ENCODE measurements at regions not wholly inside any gene's neighbourhood (a gene's known extent, or its start where the extent isn't known, plus 50 kb on each side); places are given as distances from the start of the nearest gene placed in this dataset.
"Not testable (repeated sequence)": the region's sequence is repeated elsewhere in the genome, so short reads cannot be mapped to it uniquely, and the experiment has no call there.

DNA sequence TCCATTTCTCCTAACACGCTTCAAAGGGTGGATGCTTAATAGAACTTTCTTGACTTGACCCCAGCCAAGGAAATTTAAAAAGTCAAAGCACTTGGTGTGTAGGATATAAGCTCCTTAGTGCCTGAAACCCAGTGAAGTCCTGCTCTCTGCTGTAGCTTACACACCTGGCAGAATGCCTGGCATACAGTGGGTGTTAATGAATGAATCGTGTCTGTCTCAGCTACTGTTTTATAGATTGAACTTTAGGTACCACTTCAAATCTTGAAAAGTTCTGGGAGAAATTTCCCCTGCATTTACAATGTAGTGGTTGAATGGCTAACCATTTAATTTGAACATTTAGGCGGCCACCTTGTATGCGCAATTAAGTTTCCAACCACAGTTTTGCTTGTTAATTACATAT lies 70.5 kb upstream of the ZNF217 start:
- DNase-seq (ENCODE audit: low spot score): no peak

DNA sequence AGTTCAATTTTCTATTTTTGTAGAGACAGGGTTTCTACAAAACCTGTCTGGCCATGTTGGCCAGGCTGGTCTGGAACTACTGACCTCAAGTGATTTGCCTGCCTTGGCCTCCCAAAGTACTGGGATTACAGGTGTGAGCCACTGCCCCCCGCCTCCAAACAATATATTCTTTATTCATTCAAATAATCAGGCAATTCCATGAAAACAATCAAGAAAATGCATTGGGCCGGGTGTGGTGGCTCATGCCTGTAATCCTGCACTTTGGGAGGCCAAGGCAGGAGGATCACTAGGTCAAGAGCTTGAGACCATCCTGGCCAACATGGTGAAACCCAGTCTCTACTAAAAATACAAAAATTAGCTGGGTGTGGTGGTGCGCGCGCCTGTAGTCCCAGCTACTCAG lies 69.9 kb upstream of the ZNF217 start:
- not testable (repeated sequence) for DNase-seq (ENCODE audit: low spot score)

- no peak for DNase-seq (ENCODE audit: low spot score)
Observed at GRCh38 chr20:53662595-53662994, 69.0 kb upstream of the ZNF217 start.

GRCh38 chr20:53660947-53661381 lies 67.3 kb upstream of the ZNF217 start:
- no peak for DNase-seq (ENCODE audit: low spot score)

GRCh38 chr20:53660078-53660909 lies 66.7 kb upstream of the ZNF217 start:
- no peak for DNase-seq (ENCODE audit: low spot score)

DNA sequence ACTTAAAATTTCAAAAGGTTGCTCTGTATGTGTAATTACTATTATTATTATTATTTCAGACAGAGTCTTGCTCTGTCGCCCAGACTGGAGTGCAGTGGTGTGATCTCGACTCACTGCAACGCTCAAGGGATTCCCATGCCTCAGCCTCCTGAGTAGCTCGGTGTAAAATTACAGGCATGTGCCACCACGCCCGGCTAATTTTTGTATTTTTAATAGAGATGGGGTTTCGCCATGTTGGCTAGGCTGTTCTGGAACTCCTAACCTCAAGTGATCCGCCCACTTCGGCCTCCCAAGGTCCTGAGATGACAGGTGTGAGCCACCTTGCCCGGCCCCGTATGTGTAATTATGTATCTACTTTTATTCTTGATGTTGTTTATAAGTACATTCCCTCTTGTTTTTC lies 65.3 kb upstream of the ZNF217 start:
- DNase-seq (ENCODE audit: low spot score): no peak

GRCh38 chr20:53658322-53658721 lies 64.7 kb upstream of the ZNF217 start:
- no peak for DNase-seq (ENCODE audit: low spot score)

- DNase-seq (ENCODE audit: low spot score): no peak
Observed at GRCh38 chr20:53657732-53658131, 64.1 kb upstream of the ZNF217 start.

- no peak for DNase-seq (ENCODE audit: low spot score)
Observed at GRCh38 chr20:53657279-53657678, 63.6 kb upstream of the ZNF217 start.

- no peak for DNase-seq (ENCODE audit: low spot score)
Observed at GRCh38 chr20:53656293-53657202, 62.9 kb upstream of the ZNF217 start.

DNA sequence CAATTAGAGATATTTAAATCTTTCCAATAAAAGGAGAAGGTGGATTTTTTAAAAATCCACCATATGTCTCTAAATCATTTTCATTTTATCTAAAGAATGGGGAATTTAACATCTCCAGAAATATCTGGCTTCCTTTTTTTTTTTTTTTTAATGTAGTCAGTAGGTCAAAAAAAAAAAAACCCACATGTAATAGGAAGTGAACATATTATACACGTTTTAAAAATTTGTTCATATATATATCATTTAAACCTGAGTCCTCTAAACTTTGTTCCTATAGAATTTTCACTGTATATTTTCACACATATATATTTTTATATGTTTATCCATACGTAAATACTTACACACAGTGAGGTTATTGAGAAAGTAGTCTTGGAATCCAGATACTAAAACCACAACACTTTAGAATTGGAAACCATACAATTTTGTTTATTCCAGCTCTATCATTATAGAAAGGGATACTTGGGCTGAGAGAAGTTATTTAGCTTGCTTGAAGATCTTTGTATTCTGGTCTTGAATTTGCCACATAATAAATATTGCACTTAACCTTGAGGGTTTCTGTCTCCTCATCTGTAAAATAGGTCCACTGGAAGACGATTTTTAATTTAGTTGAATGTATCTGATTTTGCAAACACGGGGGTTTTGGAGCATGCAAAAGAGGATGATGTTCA lies 62.1 kb upstream of the ZNF217 start:
- DNase-seq (ENCODE audit: low spot score): no peak

DNA sequence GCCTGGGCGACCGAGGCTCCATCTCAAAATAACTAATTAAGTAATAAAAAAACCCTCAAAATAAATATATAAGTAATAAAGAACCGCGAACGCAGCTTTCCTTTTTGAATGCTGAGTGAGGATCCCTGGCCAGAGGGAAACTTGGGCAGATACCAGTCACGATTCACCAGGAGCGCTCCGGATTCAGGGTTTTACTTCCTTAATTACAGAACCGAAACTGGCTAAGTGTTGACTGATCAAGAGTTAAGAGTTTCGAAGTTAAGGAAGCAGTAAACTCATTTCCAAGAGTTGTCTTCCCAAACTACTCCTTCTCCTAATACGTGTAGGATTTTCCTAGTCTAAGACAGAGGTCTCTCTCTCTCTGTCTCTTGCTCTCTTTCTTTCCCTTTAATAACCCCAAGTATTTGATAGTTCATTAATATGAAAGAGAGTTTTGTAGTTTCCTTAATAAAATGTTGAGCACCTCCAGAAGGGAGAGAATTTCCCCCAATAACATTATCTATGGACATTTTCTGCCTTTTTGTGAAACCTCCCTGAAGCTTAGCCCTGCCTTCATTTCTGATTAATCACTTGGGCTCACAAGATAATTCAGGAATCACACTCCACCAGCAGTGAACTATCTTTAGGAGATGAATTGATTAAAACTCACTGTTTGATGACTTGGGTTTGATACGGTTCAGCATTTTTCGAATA lies 61.4 kb upstream of the ZNF217 start:
- no peak for DNase-seq (ENCODE audit: low spot score)

DNA sequence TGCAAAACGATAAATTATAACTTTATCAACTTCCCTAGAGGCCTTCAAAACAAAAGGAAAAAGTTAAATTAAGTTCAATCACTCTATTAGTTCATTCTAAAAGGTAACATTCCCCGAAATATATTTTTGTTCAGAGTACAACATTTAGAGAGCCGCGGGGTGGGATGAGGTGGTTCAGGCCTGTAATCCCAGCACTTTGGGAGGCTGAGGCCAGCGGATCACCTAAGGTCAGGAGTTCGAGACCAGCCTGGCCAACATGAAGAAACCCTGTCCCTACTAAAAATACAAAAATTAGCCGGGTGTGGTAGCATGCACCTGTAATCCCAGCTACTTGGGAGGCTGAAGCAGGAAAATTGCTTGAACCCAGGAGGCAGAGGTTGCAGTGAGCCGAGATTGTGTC lies 60.9 kb upstream of the ZNF217 start:
- DNase-seq (ENCODE audit: low spot score): not testable (repeated sequence)

DNA sequence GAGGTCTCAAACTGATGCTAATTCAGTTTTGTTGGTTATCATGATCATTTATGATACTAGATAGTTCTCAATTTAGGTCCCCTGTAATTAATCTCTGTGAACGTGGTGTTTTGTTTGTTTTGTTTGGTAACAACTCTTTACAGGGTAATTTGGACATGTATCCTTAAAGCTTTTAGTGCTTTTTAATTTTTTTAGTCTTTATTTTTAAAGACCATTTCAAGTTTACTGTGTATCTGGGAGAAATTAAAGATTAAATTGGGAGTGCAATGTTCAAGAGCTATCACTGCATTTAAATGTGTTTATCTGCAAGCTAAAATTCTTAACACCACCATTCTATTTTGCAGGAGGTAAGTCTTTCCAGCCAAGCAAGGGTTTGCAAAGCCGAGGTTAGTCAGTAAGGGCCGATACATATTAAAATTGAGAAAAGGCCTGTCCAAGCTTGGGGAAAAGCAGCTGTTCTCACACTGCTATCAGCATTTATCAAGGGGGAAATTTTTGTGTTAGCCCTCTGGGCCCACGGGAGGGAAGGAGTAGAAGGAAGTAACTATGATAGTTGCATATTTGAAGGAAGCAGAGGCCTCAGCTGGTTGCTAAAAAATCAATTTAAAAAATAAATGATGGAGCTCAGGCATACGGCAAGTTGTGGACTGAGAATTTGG lies 59.3 kb upstream of the ZNF217 start:
- no peak for DNase-seq (ENCODE audit: low spot score)

GRCh38 chr20:53652090-53652858 lies 58.6 kb upstream of the ZNF217 start:
- no peak for DNase-seq (ENCODE audit: low spot score)

DNA sequence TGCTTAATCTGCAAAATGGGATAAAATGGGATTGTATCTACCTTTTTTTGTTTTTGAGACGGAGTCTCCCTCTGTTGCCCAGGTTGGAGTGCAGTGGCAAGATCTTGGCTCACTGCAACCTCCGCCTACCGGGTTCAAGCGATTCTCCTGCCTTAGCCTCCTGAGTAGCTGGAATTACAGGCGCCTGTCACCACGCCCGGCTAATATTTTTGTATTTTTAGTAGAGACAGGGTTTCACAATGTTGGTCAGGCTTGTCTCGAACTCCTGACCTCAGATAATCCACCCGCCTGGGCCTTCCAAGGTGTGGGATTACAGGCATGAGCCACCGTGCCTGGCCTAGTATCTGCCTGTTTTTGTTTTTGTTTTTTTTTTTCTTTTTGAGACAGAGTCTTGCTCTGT lies 55.9 kb upstream of the ZNF217 start:
- not testable (repeated sequence) for DNase-seq (ENCODE audit: low spot score)

DNA sequence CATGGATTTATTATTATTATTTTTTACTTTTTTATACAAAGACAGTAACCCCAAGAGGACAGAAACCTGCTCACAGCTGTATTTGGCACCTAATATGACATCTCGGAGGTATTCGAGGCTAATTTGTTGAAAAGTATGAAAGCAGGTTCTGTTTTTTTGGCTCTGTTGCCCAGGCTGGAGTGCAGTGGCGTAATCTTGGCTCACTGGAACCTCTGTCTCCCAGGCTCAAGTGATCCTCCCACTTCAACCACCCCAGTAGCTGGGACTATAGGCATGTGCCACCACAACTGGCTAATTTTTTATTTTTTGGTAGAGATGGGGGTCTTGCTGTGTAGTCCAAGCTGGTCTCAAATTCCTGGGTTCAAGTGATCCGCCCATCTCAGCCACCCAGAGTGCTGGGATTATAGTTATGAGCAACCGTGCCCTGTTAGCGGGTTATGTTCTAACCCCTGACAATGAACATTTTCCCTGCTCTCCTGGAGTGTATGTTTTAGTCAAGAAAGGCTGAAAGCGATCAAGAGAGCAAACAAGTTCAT lies 53.7 kb upstream of the ZNF217 start:
- DNase-seq (ENCODE audit: low spot score): no peak

DNA sequence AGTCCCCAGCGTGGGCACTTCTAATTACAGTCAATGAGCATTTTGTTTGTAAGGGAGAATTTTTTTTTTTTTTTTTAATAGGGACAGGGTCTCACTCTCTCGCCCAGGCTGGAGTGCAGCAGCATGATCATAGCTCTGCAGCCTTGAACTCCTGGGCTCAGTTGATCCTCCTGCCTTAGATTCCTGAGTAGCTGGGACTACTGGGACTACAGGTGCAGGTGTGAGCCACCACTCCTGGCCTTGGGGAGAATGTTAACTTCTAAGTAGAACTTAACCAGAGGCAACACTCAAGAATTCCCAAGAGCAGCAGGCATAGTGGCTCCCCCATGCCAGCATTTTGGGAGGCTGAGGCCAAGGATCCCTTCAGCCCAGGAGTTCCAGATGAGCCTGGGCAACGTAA lies 52.9 kb upstream of the ZNF217 start:
- DNase-seq (ENCODE audit: low spot score): no peak

GRCh38 chr20:53645582-53645897 lies 51.9 kb upstream of the ZNF217 start:
- DNase-seq (ENCODE audit: low spot score): no peak

- not testable (repeated sequence) for DNase-seq (ENCODE audit: low spot score)
Observed at GRCh38 chr20:53644108-53644507, 50.5 kb upstream of the ZNF217 start.

All from hepatic stellate cell (primary cell).